ENCODE measurements at regions not wholly inside any gene's neighbourhood (a gene's known extent, or its start where the extent isn't known, plus 50 kb on each side); places are given as distances from the start of the nearest gene placed in this dataset.

DNA sequence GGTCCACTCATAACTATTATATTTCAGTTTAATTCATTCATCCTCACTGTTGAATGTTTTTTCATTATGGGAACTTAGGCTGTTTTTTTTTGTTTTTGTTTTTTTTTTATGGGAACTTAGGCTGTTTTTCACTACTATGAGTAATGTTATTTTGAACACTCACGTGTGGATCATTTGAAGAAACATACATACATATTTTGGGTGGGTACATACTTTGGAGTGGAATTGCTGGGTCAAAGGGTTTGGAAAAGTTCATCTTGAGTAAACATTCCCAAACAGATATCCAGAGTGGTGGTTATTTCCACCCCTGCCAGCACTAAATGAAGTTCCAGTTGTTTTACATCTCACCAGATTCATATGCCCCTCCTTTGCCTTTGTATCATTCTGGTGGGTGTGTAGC lies 584.4 kb downstream of the PSAT1 start:
- no peak for DNase-seq (ENCODE audit: low spot score in 2 of 2)
- no peak overlapping the region for H3K4me3 ChIP-seq (ENCODE audit: low read depth, poor library complexity, severe bottlenecking)
- no peak for TF ChIP-seq POLR2A (IDR thresholded peaks at IDR 0.05)
- TF ChIP-seq CTCF (IDR thresholded peaks at IDR 0.05): no peak
- intact Hi-C loops (cut with DNase I; ENCODE audit: low total_unique reads): no loop called here
- WGBS, 2 donors: 38 to 70% methylated on average over 1 of the region's 1 CpG

GRCh38 chr9:78882481-78882880 lies 585.6 kb downstream of the PSAT1 start:
- TF ChIP-seq CTCF (IDR thresholded peaks at IDR 0.05): no peak
- TF ChIP-seq POLR2A (IDR thresholded peaks at IDR 0.05): no peak
- no peak for DNase-seq (ENCODE audit: low spot score in 2 of 2)
- intact Hi-C loops (cut with DNase I; ENCODE audit: low total_unique reads): no loop called here
- WGBS, 2 donors: 84 to 85% methylated on average over 4 of the region's 4 CpGs
- H3K4me3 ChIP-seq (ENCODE audit: low read depth, poor library complexity, severe bottlenecking): no peak overlapping the region

- intact Hi-C loops (cut with DNase I; ENCODE audit: low total_unique reads): no loop called here
- no peak overlapping the region for H3K4me3 ChIP-seq (ENCODE audit: low read depth, poor library complexity, severe bottlenecking)
- WGBS, 2 donors: 90% methylated on average over 4 of the region's 4 CpGs
- TF ChIP-seq POLR2A (IDR thresholded peaks at IDR 0.05) (no peak), CTCF (IDR thresholded peaks at IDR 0.05) (no peak)
- no peak for DNase-seq (ENCODE audit: low spot score in 2 of 2)
Measured at GRCh38 chr9:78884611-78885150, 587.8 kb downstream of the PSAT1 start.

DNA sequence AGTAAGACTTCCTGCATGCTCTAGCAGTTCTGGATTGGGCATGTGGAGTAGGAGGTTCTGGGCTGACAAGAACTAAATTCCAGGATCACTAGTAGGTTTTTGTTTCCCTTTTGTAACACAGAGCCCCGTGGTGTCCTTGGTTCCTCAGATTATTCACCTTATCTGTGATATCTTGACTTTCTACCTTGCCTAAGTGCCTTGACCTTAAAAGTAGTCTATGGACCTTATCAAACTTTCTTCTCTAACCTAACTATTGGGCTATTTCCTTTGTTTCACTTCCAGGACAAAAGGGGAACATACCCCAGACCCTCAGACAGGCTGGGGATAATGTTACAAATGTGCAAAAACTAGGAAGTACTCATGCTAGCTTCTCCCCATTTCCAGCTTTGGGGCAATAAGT lies 595.3 kb downstream of the PSAT1 start:
- intact Hi-C loops (cut with DNase I; ENCODE audit: low total_unique reads): no loop called here
- H3K4me3 ChIP-seq (ENCODE audit: low read depth, poor library complexity, severe bottlenecking): no peak overlapping the region
- no peak for TF ChIP-seq CTCF (IDR thresholded peaks at IDR 0.05)
- no peak for TF ChIP-seq POLR2A (IDR thresholded peaks at IDR 0.05)
- DNase-seq (ENCODE audit: low spot score in 2 of 2): no peak
- 71 to 77% methylated on average over 1 of the region's 1 CpG for WGBS, 2 donors

DNA sequence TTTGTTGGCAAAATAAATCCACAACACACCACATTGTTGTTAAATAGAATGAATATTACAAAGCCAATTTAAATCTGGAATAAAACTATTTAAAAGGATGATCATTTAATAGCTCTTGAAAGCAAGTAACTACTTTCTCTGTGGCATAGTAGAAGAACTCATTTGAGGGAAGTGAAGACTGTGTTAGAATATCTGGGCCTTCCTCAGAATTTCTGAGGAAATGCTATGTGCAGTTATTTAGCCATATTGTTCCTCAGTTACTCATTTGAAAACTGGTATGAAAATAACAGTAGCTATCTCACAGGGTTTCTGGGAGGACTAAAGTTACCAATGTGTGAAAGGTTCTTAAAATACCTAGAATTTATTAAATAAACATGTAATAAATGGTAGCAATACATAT lies 595.8 kb downstream of the PSAT1 start:
- H3K4me3 ChIP-seq (ENCODE audit: low read depth, poor library complexity, severe bottlenecking): no peak overlapping the region
- intact Hi-C loops (cut with DNase I; ENCODE audit: low total_unique reads): no loop called here
- DNase-seq (ENCODE audit: low spot score in 2 of 2): no peak
- TF ChIP-seq POLR2A (IDR thresholded peaks at IDR 0.05): no peak

GRCh38 chr9:78893774-78894401 lies 597.0 kb downstream of the PSAT1 start:
- no peak for DNase-seq (ENCODE audit: low spot score in 2 of 2)

More at GRCh38 chr9:78893774-78894401, 597.0 kb downstream of the PSAT1 start:
- intact Hi-C loops (cut with DNase I; ENCODE audit: low total_unique reads): no loop called here
- TF ChIP-seq POLR2A (IDR thresholded peaks at IDR 0.05) (no peak), CTCF (IDR thresholded peaks at IDR 0.05) (no peak)
- WGBS, 2 donors: 77 to 80% methylated on average over 2 of the region's 2 CpGs
- H3K4me3 ChIP-seq (ENCODE audit: low read depth, poor library complexity, severe bottlenecking): no peak overlapping the region
